Posterior vena cava (tissue), 2 donors: ENCODE measurements at regions not wholly inside any gene's neighbourhood (a gene's known extent, or its start where the extent isn't known, plus 50 kb on each side); places are given as distances from the start of the nearest gene placed in this dataset.
"Not testable (repeated sequence)": the region's sequence is repeated elsewhere in the genome, so short reads cannot be mapped to it uniquely, and the experiment has no call there.

Experiments used
- DNase-seq: peaks from one replicate; pipeline ENCODE4 v3.0.0-alpha.2; 2020; ENCODE audit warnings: low spot score
- intact Hi-C, 2 donors: fragments of 100-400 bp; cut with DNase I; formaldehyde crosslinking; loops; one replicate each; pipeline versions ENCODE4 v1.14.1 to v1.14.2; 2022 to 2023
- donor health status: DM: yes; HTN: yes; CAD: no.
- donor health status: DM: yes; HTN: yes; CAD: no.

GRCh38 chr4:85092943-85093342, 126.5 kb upstream of the WDFY3 start:
- intact Hi-C loops, result no loop called here

GRCh38 chr4:85094735-85095134, 128.2 kb upstream of the WDFY3 start:
- intact Hi-C loops, result no loop called here

More at GRCh38 chr4:85092943-85093342, 126.5 kb upstream of the WDFY3 start:
- DNase-seq, result no peak

GRCh38 chr4:85102606-85103005, 136.1 kb upstream of the WDFY3 start:
- DNase-seq, result no peak
- intact Hi-C loops, result no loop called here

More at GRCh38 chr4:85094735-85095134, 128.2 kb upstream of the WDFY3 start:
- DNase-seq, result no peak

- no peak for DNase-seq
- intact Hi-C loops, result no loop called here
Measured at GRCh38 chr4:85106166-85106565, 139.7 kb upstream of the WDFY3 start.

GRCh38 chr4:85106805-85107336, 140.4 kb upstream of the WDFY3 start:
- DNase-seq, result no peak
- intact Hi-C loops, result no loop called here

GRCh38 chr4:85107553-85107952, 141.1 kb upstream of the WDFY3 start:
- DNase-seq, result no peak
- intact Hi-C loops, result no loop called here

- intact Hi-C loops, result no loop called here
- DNase-seq, result no peak
Measured at GRCh38 chr4:85113706-85114105, 147.2 kb upstream of the WDFY3 start.

GRCh38 chr4:85114526-85114925, 148.0 kb upstream of the WDFY3 start:
- intact Hi-C loops, result no loop called here
- DNase-seq, result no peak

- intact Hi-C loops, result no loop called here
- no peak for DNase-seq
Measured at GRCh38 chr4:85116008-85116407, 149.5 kb upstream of the WDFY3 start.

- intact Hi-C loops, result no loop called here
- no peak for DNase-seq
Measured at GRCh38 chr4:85125688-85126087, 159.2 kb upstream of the WDFY3 start.

- DNase-seq, result no peak
- intact Hi-C loops, result no loop called here
Measured at GRCh38 chr4:85126991-85127591, 160.6 kb upstream of the WDFY3 start.

- intact Hi-C loops, result no loop called here
- DNase-seq, result no peak
Measured at GRCh38 chr4:85127653-85128052, 161.2 kb upstream of the WDFY3 start.

GRCh38 chr4:85128246-85129204, 162.0 kb upstream of the WDFY3 start:
- intact Hi-C loops, result no loop called here
- no peak for DNase-seq

GRCh38 chr4:85129354-85130125, 163.1 kb upstream of the WDFY3 start:
- DNase-seq, intact Hi-C loops: not testable (repeated sequence)

GRCh38 chr4:85132117-85132516, 165.6 kb upstream of the WDFY3 start:
- no peak for DNase-seq
- intact Hi-C loops, result no loop called here

- no peak for DNase-seq
- intact Hi-C loops, result no loop called here
Measured at GRCh38 chr4:85132570-85132969, 166.1 kb upstream of the WDFY3 start.

- DNase-seq, result not testable (repeated sequence)
- intact Hi-C loops, result loop anchor here in 1 of 2 donors (10.0 kb wide), 1 partner anchor 615 kb away; no protein-coding TSS in a partner anchor
Measured at GRCh38 chr4:85139749-85140148, 173.3 kb upstream of the WDFY3 start.

GRCh38 chr4:85142451-85142850, 176.0 kb upstream of the WDFY3 start:
- intact Hi-C loops, result loop anchor here in 1 of 2 donors (10.0 kb wide), 1 partner anchor 612 kb away; no protein-coding TSS in a partner anchor
- no peak for DNase-seq

- intact Hi-C loops, result loop anchor here in 1 of 2 donors (10.0 kb wide), 1 partner anchor 607 kb away; no protein-coding TSS in a partner anchor
Measured at GRCh38 chr4:85147481-85148076, 181.1 kb upstream of the WDFY3 start.

More at GRCh38 chr4:85147481-85148076, 181.1 kb upstream of the WDFY3 start:
- no peak for DNase-seq
